ENCODE measurements at regions not wholly inside any gene's neighbourhood (a gene's known extent, or its start where the extent isn't known, plus 50 kb on each side); places are given as distances from the start of the nearest gene placed in this dataset.
A peak's percentile ranks its signal among the peaks of the same experiment; 100 is the strongest.

DNA sequence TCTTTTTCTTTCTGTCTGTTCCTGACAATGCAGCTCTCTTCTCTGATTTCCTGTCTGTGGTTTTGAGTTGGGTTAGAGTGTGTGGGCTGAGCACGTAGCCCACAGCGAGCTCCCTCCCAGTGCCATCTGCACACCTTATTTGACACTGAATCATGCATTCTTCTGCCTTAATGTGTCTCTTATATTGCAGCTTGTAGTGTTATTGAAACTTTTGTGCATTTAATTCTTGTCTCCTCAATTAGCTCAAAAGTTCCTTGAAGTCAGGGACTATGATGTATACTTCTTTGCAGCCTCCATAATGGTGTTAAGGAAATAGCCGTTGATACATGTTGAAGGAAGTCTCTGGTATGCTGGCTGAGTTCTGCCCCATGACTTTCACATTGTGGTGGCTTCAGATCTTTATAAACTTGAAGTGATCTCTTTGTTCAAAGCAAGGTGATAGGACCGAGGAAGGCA, 576.2 kb upstream of the CLINT1 start (continued):
- TF ChIP-seq SREBF1 (IDR thresholded peaks at IDR 0.05; ENCODE audit: low read length) = no peak
- TF ChIP-seq RUNX3 (IDR thresholded peaks at IDR 0.05; ENCODE audit: low read length) = peak; percentile 94
- no peak for TF ChIP-seq SP1 (IDR thresholded peaks at IDR 0.05; ENCODE audit: low read depth, low read length)
- no peak for TF ChIP-seq RB1 (IDR thresholded peaks at IDR 0.05; ENCODE audit: borderline replicate concordance)
- TF ChIP-seq CBFB (IDR thresholded peaks at IDR 0.05; ENCODE audit: low read depth) = no peak
- no peak for TF ChIP-seq RCOR1 (conservative IDR thresholded peaks at IDR 0.05; ENCODE audit: low read depth, low read length)
- no peak for TF ChIP-seq ZBED1 (IDR thresholded peaks at IDR 0.05; ENCODE audit: borderline replicate concordance)
- TF ChIP-seq, protein P1, sequence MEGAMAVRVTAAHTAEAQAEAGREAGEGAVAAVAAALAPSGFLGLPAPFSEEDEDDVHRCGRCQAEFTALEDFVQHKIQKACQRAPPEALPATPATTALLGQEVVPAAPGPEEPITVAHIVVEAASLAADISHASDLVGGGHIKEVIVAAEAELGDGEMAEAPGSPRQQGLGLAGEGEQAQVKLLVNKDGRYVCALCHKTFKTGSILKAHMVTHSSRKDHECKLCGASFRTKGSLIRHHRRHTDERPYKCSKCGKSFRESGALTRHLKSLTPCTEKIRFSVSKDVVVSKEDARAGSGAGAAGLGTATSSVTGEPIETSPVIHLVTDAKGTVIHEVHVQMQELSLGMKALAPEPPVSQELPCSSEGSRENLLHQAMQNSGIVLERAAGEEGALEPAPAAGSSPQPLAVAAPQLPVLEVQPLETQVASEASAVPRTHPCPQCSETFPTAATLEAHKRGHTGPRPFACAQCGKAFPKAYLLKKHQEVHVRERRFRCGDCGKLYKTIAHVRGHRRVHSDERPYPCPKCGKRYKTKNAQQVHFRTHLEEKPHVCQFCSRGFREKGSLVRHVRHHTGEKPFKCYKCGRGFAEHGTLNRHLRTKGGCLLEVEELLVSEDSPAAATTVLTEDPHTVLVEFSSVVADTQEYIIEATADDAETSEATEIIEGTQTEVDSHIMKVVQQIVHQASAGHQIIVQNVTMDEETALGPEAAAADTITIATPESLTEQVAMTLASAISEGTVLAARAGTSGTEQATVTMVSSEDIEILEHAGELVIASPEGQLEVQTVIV (IDR thresholded peaks at IDR 0.05; ENCODE audit: borderline replicate concordance, partially characterized antibody) = no peak
- no peak for TF ChIP-seq TBL1XR1 (IDR thresholded peaks at IDR 0.05; ENCODE audit: low read depth, low read length)
- no peak for TF ChIP-seq SUZ12 (IDR thresholded peaks at IDR 0.05; ENCODE audit: unreplicated experiment)
- no peak for TF ChIP-seq MEF2A (IDR thresholded peaks at IDR 0.05; ENCODE audit: insufficient read depth, low read depth, low read length)
- no peak for TF ChIP-seq STAT1 (conservative IDR thresholded peaks at IDR 0.05)
- TF ChIP-seq NFYB (IDR thresholded peaks at IDR 0.05; ENCODE audit: insufficient read depth, low read depth, low read length) = no peak
- no peak for TF ChIP-seq TCF7 (IDR thresholded peaks at IDR 0.05; ENCODE audit: borderline replicate concordance)
- TF ChIP-seq NFXL1 (IDR thresholded peaks at IDR 0.05; ENCODE audit: borderline replicate concordance) = no peak
- no peak for TF ChIP-seq MYB (IDR thresholded peaks at IDR 0.05; ENCODE audit: borderline replicate concordance, low read depth, low read length)
- TF ChIP-seq NBN (IDR thresholded peaks at IDR 0.05) = peak; percentile 31; the same call in 1 of the 2 replicates
- no peak for TF ChIP-seq SPI1 (IDR thresholded peaks at IDR 0.05; ENCODE audit: borderline replicate concordance, insufficient read depth, low read depth, low read length)
- no peak for TF ChIP-seq SUPT20H (IDR thresholded peaks at IDR 0.05; ENCODE audit: borderline replicate concordance, control insufficient read depth, low read depth, low read length)
- TF ChIP-seq, protein P2, sequence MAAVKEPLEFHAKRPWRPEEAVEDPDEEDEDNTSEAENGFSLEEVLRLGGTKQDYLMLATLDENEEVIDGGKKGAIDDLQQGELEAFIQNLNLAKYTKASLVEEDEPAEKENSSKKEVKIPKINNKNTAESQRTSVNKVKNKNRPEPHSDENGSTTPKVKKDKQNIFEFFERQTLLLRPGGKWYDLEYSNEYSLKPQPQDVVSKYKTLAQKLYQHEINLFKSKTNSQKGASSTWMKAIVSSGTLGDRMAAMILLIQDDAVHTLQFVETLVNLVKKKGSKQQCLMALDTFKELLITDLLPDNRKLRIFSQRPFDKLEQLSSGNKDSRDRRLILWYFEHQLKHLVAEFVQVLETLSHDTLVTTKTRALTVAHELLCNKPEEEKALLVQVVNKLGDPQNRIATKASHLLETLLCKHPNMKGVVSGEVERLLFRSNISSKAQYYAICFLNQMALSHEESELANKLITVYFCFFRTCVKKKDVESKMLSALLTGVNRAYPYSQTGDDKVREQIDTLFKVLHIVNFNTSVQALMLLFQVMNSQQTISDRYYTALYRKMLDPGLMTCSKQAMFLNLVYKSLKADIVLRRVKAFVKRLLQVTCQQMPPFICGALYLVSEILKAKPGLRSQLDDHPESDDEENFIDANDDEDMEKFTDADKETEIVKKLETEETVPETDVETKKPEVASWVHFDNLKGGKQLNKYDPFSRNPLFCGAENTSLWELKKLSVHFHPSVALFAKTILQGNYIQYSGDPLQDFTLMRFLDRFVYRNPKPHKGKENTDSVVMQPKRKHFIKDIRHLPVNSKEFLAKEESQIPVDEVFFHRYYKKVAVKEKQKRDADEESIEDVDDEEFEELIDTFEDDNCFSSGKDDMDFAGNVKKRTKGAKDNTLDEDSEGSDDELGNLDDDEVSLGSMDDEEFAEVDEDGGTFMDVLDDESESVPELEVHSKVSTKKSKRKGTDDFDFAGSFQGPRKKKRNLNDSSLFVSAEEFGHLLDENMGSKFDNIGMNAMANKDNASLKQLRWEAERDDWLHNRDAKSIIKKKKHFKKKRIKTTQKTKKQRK (IDR thresholded peaks at IDR 0.05; ENCODE audit: low read depth, low read length) = no peak
- no peak for TF ChIP-seq JUNB (IDR thresholded peaks at IDR 0.05)
- no peak for TF ChIP-seq PAX5 (IDR thresholded peaks at IDR 0.05; ENCODE audit: borderline replicate concordance, low read depth, low read length)
- 0 out of 2 replicates have a peak, but pooled peaks have one; percentile 22 for TF ChIP-seq BCL11A (IDR thresholded peaks at IDR 0.05; ENCODE audit: low read depth, low read length)
- no peak for TF ChIP-seq TARDBP (IDR thresholded peaks at IDR 0.05; ENCODE audit: borderline replicate concordance)
- TF ChIP-seq NRF1 (conservative IDR thresholded peaks at IDR 0.05; ENCODE audit: low read depth, low read length) = no peak
- TF ChIP-seq, protein P3, sequence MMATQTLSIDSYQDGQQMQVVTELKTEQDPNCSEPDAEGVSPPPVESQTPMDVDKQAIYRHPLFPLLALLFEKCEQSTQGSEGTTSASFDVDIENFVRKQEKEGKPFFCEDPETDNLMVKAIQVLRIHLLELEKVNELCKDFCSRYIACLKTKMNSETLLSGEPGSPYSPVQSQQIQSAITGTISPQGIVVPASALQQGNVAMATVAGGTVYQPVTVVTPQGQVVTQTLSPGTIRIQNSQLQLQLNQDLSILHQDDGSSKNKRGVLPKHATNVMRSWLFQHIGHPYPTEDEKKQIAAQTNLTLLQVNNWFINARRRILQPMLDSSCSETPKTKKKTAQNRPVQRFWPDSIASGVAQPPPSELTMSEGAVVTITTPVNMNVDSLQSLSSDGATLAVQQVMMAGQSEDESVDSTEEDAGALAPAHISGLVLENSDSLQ (IDR thresholded peaks at IDR 0.05) = no peak
- TF ChIP-seq LARP7 (IDR thresholded peaks at IDR 0.05) = no peak
- no peak for TF ChIP-seq RAD21 (IDR thresholded peaks at IDR 0.05; ENCODE audit: insufficient read depth, low read depth, low read length)
- no peak for TF ChIP-seq ZSCAN29 (IDR thresholded peaks at IDR 0.05)
- no peak for TF ChIP-seq SREBF2 (IDR thresholded peaks at IDR 0.05; ENCODE audit: low read length)
